GM12892 (cell line): ENCODE measurements at regions not wholly inside any gene's neighbourhood (a gene's known extent, or its start where the extent isn't known, plus 50 kb on each side); places are given as distances from the start of the nearest gene placed in this dataset.

Experiments used
- POLR2A ChIP-seq: IDR thresholded peaks from 2 replicates; pipeline ENCODE4 v1.6.1; 2011; ENCODE audit warnings: low read depth, low read length, control low read depth
- POLR2AphosphoS5 ChIP-seq: IDR thresholded peaks from 2 replicates; pipeline ENCODE4 v1.6.1; 2011; ENCODE audit warnings: low read depth, low read length, control low read depth

- TF ChIP-seq POLR2A (no peak), POLR2AphosphoS5 (no peak)
Measured at GRCh38 chr3:29167180-29167579, 113.7 kb upstream of the RBMS3 start.
